Uterus (tissue), 3 donors: ENCODE measurements at regions not wholly inside any gene's neighbourhood (a gene's known extent, or its start where the extent isn't known, plus 50 kb on each side); places are given as distances from the start of the nearest gene placed in this dataset.

Experiments
- DNase-seq, 2 donors: peaks; one replicate each; pipeline ENCODE4 v3.0.0-alpha.2; 2019 to 2020
- H3K27ac ChIP-seq, 2 donors: fragments of 200-600 bp; sonication (generic); 1 replicate in 1 of 2; 2 replicates in 1 of 2; pipeline ENCODE4 v1.5.1; 2016 to 2018
- H3K27me3 ChIP-seq, 2 donors: fragments of 200-600 bp; sonication (generic); one replicate each; pipeline ENCODE4 v1.5.1; 2018 to 2019; ENCODE audit warnings: control low read depth in 1 of 2
- H3K36me3 ChIP-seq, 2 donors: fragments of 200-600 bp; sonication (generic); one replicate each; pipeline ENCODE4 v1.5.1; 2019; ENCODE audit warnings: control low read depth in 1 of 2
- H3K4me1 ChIP-seq, 2 donors: fragments of 200-600 bp; sonication (generic); one replicate each; pipeline ENCODE4 v1.5.1; 2018 to 2019; ENCODE audit warnings: control low read depth in 1 of 2
- H3K4me3 ChIP-seq, 2 donors: fragments of 200-600 bp; sonication (generic); 1 replicate in 1 of 2; 2 replicates in 1 of 2; pipeline ENCODE4 v1.5.1; 2018 to 2019; ENCODE audit warnings: mild to moderate bottlenecking in 1 of 2
- H3K9me3 ChIP-seq, 2 donors: fragments of 200-600 bp; sonication (generic); one replicate each; pipeline ENCODE4 v1.5.1; 2019; ENCODE audit warnings: control low read depth in 1 of 2
- CTCF ChIP-seq, 4 experiments: fragments of 200-600 bp in 2 of 4; fragments of 450-650 bp in 2 of 4; sonication (generic) in 2 of 4; IDR thresholded peaks; one replicate each; pipeline ENCODE4 v1.5.1; 2016 to 2019; ENCODE audit warnings: antibody characterized with exemption in 4 of 4, mild to moderate bottlenecking in 2 of 4, moderate library complexity in 1 of 4
- POLR2A ChIP-seq, 2 donors: fragments of 450-650 bp; IDR thresholded peaks; one replicate each; pipeline ENCODE4 v1.6.1; 2016; ENCODE audit warnings: antibody characterized with exemption in 2 of 2, mild to moderate bottlenecking in 1 of 2, moderate library complexity in 1 of 2
- intact Hi-C: fragments of 100-400 bp; cut with DNase I; formaldehyde crosslinking; loops from one replicate; pipeline ENCODE4 v1.15.1; 2023; ENCODE audit warnings: low total_unique reads
- donor health status: DM: yes; HTN: yes; CAD: no.

- Histone ChIP-seq H3K9me3 (no peaks in the 10 kb centered on the region), H3K27me3 (no peaks in the 10 kb centered on the region), H3K36me3 (no peaks in the 10 kb centered on the region), H3K4me3 (no peak overlapping the region), H3K27ac (no peak overlapping the region), H3K4me1 (no peaks in the 10 kb centered on the region)
- TF ChIP-seq POLR2A (IDR thresholded peaks at IDR 0.05), result no peak
- TF ChIP-seq CTCF (IDR thresholded peaks at IDR 0.05), result no peak
- DNase-seq, result no peak
- intact Hi-C loops, result no loop called here
Measured at GRCh38 chr18:56473400-56474024, 164.9 kb downstream of the TXNL1 start.

GRCh38 chr18:56470406-56471351 lies 167.7 kb downstream of the TXNL1 start:
- no peak for DNase-seq
- Histone ChIP-seq H3K9me3 (no peaks in the 10 kb centered on the region), H3K4me3 (no peak overlapping the region), H3K27me3 (no peaks in the 10 kb centered on the region), H3K36me3 (no peaks in the 10 kb centered on the region), H3K4me1 (no peaks in the 10 kb centered on the region), H3K27ac (no peak overlapping the region)
- intact Hi-C loops, result no loop called here
- TF ChIP-seq POLR2A (IDR thresholded peaks at IDR 0.05), result no peak
- no peak for TF ChIP-seq CTCF (IDR thresholded peaks at IDR 0.05)

DNA sequence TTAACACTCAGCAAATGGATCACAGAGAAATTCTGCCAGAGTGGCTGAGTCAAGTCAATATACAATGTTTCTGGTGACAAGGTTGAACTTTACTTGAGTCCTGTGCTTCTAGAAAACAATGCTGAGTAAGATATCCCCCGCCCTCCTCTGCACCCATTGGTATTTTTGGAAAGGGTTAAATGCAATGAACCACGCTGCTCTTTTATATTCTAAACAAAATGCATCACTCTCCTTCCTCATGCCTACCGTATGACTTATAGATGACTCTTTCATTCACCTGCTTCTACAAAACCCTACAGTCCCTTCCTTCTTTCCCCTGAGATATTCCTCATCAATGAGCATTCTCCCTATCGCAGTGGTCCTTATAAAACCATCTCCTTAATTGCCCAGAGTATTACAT lies 168.8 kb downstream of the TXNL1 start:
- Histone ChIP-seq H3K9me3 (no peaks in the 10 kb centered on the region), H3K4me3 (no peak overlapping the region), H3K27ac (no peak overlapping the region), H3K4me1 (no peaks in the 10 kb centered on the region), H3K27me3 (no peaks in the 10 kb centered on the region), H3K36me3 (no peaks in the 10 kb centered on the region)
- TF ChIP-seq CTCF (IDR thresholded peaks at IDR 0.05) (no peak), POLR2A (IDR thresholded peaks at IDR 0.05) (no peak)
- intact Hi-C loops, result no loop called here
- no peak for DNase-seq

- no peak for DNase-seq
- Histone ChIP-seq H3K27me3 (no peaks in the 10 kb centered on the region), H3K36me3 (no peaks in the 10 kb centered on the region), H3K4me1 (no peaks in the 10 kb centered on the region), H3K4me3 (no peak overlapping the region), H3K9me3 (no peaks in the 10 kb centered on the region), H3K27ac (no peak overlapping the region)
- TF ChIP-seq CTCF (IDR thresholded peaks at IDR 0.05), result no peak
- no peak for TF ChIP-seq POLR2A (IDR thresholded peaks at IDR 0.05)
- intact Hi-C loops, result no loop called here
Measured at GRCh38 chr18:56468396-56468795, 170.0 kb downstream of the TXNL1 start.

- no peaks in the 10 kb centered on the region for H3K36me3 ChIP-seq
- H3K4me3 ChIP-seq, result no peak overlapping the region
- intact Hi-C loops, result no loop called here
- TF ChIP-seq CTCF (IDR thresholded peaks at IDR 0.05), result no peak
- no peak for TF ChIP-seq POLR2A (IDR thresholded peaks at IDR 0.05)
- DNase-seq, result no peak
- H3K27ac ChIP-seq, result no peak overlapping the region
- H3K4me1 ChIP-seq, result no peaks in the 10 kb centered on the region
- H3K9me3 ChIP-seq, result no peaks in the 10 kb centered on the region
- H3K27me3 ChIP-seq, result no peaks in the 10 kb centered on the region
Measured at GRCh38 chr18:56462276-56462675, 176.1 kb downstream of the TXNL1 start.
